HepG2 (cell line): ENCODE measurements at regions not wholly inside any gene's neighbourhood (a gene's known extent, or its start where the extent isn't known, plus 50 kb on each side); places are given as distances from the start of the nearest gene placed in this dataset.

Source experiments
- ATAC-seq: fragments of 200-7000 bp; cut with Tn5 transposase; 3 replicates; pipeline ENCODE4 v1.9.1; 2020; ENCODE audit warnings: mild to moderate bottlenecking, moderate library complexity
- BruUV-seq: library from RNA; stranded (reverse); fragments of 400-500 nt; replicated peaks from 2 replicates; lab custom pipeline; 2021; lab: Mats Ljungman, UMichigan
- CTCF ChIA-PET: fragments of 300-600 bp; formaldehyde crosslinking; extraction: SDS; loops from one replicate; lab custom pipeline; 2021; ENCODE audit warnings: low total read pairs, inconsistent platforms, low intra/inter-chr PET ratio; lab: Yijun Ruan, JAX
- POLR2A ChIA-PET: fragments of 350-600 bp; sonication (Branson Sonifier 250); formaldehyde crosslinking; loops from one replicate; lab custom pipeline; 2020; ENCODE audit warnings: antibody characterized with exemption, inconsistent platforms; lab: Yijun Ruan, JAX
- DNase-seq: peaks from one replicate; pipeline ENCODE4 v3.0.0-alpha.2; 2015; ENCODE audit warnings: low spot score
- FAIRE-seq: peaks from 3 replicates; lab custom pipeline; 2011; peaks lifted over from hg19 to GRCh38; lab: Jason Lieb, UNC
- H2AFZ ChIP-seq: one replicate; pipeline ENCODE4 v1.6.1; 2011; ENCODE audit warnings: low read length, inconsistent platforms
- H3K27ac ChIP-seq: fragments of 300-600 bp; 3 replicates; pipeline ENCODE4 v1.8.0; 2011; ENCODE audit warnings: mixed run types, mild to moderate bottlenecking, mixed read lengths, low read length, inconsistent platforms; ENCODE audit not compliant: insufficient read depth; ENCODE audit errors: extremely low read length
- H3K27me3 ChIP-seq, 2 experiments: fragments of 200-600 bp in 1 of 2; 2 replicates in 1 of 2; 3 replicates in 1 of 2; pipeline versions ENCODE4 v1.6.0 to v1.8.0; 2011; ENCODE audit warnings: low read length in 2 of 2, mild to moderate bottlenecking in 2 of 2, moderate library complexity in 2 of 2, inconsistent platforms in 1 of 2; ENCODE audit not compliant: insufficient read depth in 2 of 2, control insufficient read depth in 1 of 2
- H3K36me3 ChIP-seq, 2 experiments: fragments of 200-600 bp in 1 of 2; replicated peaks in 1 of 2; 2 replicates in 1 of 2; 3 replicates in 1 of 2; pipeline versions ENCODE4 v1.5.1 to v1.8.0; 2011; ENCODE audit warnings: low read length in 2 of 2, inconsistent platforms in 1 of 2; ENCODE audit not compliant: insufficient read depth in 2 of 2, control insufficient read depth in 1 of 2
- H3K4me1 ChIP-seq: 2 replicates; pipeline ENCODE4 v1.5.1; 2012; ENCODE audit warnings: low read length, inconsistent platforms; ENCODE audit not compliant: insufficient read depth
- H3K4me2 ChIP-seq: 2 replicates; pipeline ENCODE4 v1.6.0; 2011; ENCODE audit warnings: low read depth, low read length, inconsistent platforms
- H3K4me3 ChIP-seq, 3 experiments: fragments of 200-600 bp in 1 of 3; sonication (generic), shearing (Covaris generic) in 1 of 3; replicated peaks in 1 of 3; 2 replicates each; pipeline ENCODE4 v1.5.1; 2011 to 2016; ENCODE audit warnings: low read length in 3 of 3, inconsistent platforms in 2 of 3, low read depth in 2 of 3, mild to moderate bottlenecking in 2 of 3, control low read depth in 1 of 3, mixed read lengths in 1 of 3; ENCODE audit not compliant: insufficient read depth in 1 of 3
- H3K79me2 ChIP-seq: one replicate; pipeline ENCODE4 v1.6.1; 2011; ENCODE audit warnings: low read length, inconsistent platforms; ENCODE audit not compliant: insufficient read depth
- H3K9ac ChIP-seq: 2 replicates; pipeline ENCODE4 v1.6.0; 2011; ENCODE audit warnings: mild to moderate bottlenecking, low read depth, low read length, inconsistent platforms; ENCODE audit not compliant: insufficient read depth
- H3K9me3 ChIP-seq: 2 replicates; pipeline ENCODE4 v1.5.1; 2012; ENCODE audit warnings: mild to moderate bottlenecking, low read length
- H4K20me1 ChIP-seq: 2 replicates; pipeline ENCODE4 v1.6.0; 2011; ENCODE audit warnings: inconsistent platforms, mild to moderate bottlenecking, low read length, moderate library complexity; ENCODE audit not compliant: insufficient read depth
- ARNT ChIP-seq: fragments of 450-650 bp; IDR thresholded peaks from 2 replicates; pipeline ENCODE4 v1.6.1; 2017
- CBX2 ChIP-seq, 2 experiments: fragments of 200-600 bp in 1 of 2; sonication (generic); formaldehyde crosslinking in 1 of 2; IDR thresholded peaks; 2 replicates each; pipeline versions ENCODE4 v1.7.0 to v1.8.1; 2018 to 2022; ENCODE audit warnings: low read depth in 2 of 2, low read length in 1 of 2, mild to moderate bottlenecking in 1 of 2, missing genetic modification reagents in 1 of 2
- DPF2 ChIP-seq: sonication (generic); formaldehyde crosslinking; IDR thresholded peaks from 2 replicates; pipeline ENCODE4 v1.4.0; 2020; ENCODE audit warnings: mild to moderate bottlenecking, low read depth, missing genetic modification reagents, borderline replicate concordance
- GPBP1L1 ChIP-seq: sonication (generic); formaldehyde crosslinking; IDR thresholded peaks from 2 replicates; pipeline ENCODE4 v1.5.0; 2020; ENCODE audit warnings: mild to moderate bottlenecking, missing genetic modification reagents
- KAT2B ChIP-seq: fragments of 150-350 bp; IDR thresholded peaks from 2 replicates; pipeline ENCODE4 v1.6.1; 2014; ENCODE audit warnings: low read depth, low read length, borderline replicate concordance
- NFE2L1 ChIP-seq: sonication (generic); formaldehyde crosslinking; IDR thresholded peaks from 2 replicates; pipeline ENCODE4 v1.4.0; 2020; ENCODE audit warnings: missing genetic modification reagents, mild to moderate bottlenecking, borderline replicate concordance
- ZFYVE20 ChIP-seq: sonication (generic); formaldehyde crosslinking; IDR thresholded peaks from 2 replicates; pipeline ENCODE4 v1.8.0; 2023; ENCODE audit warnings: low read depth, mild to moderate bottlenecking, moderate library complexity, missing genetic modification reagents, borderline replicate concordance
- ZNF18 ChIP-seq: sonication (generic); formaldehyde crosslinking; IDR thresholded peaks from 2 replicates; pipeline ENCODE4 v1.8.0; 2022; ENCODE audit warnings: mild to moderate bottlenecking, missing genetic modification reagents; ENCODE audit not compliant: insufficient replicate concordance
- ZNF33B ChIP-seq: sonication (generic); formaldehyde crosslinking; IDR thresholded peaks from 2 replicates; pipeline ENCODE4 v1.5.1; 2020; ENCODE audit warnings: mild to moderate bottlenecking, missing genetic modification reagents
- ZNF605 ChIP-seq: sonication (generic); formaldehyde crosslinking; IDR thresholded peaks from 2 replicates; pipeline ENCODE4 v1.8.0; 2022; ENCODE audit warnings: mild to moderate bottlenecking, missing genetic modification reagents
- ZNF878 ChIP-seq: sonication (generic); formaldehyde crosslinking; IDR thresholded peaks from 2 replicates; pipeline ENCODE4 v1.8.1; 2023; ENCODE audit warnings: mild to moderate bottlenecking, missing genetic modification reagents, moderate library complexity
- WGBS: methylation state at CpG from one replicate; pipeline ENCODE4 v1.1.6; 2017; ENCODE audit warnings: low lambda C conversion rate; 5-methylcytosine and 5-hydroxymethylcytosine counted together
- in situ Hi-C: cut with HindIII; loops from 2 replicates; pipeline ENCODE4 v1.10.0; 2017; ENCODE audit warnings: low pct_unique_long_range_greater_than_20kb; ENCODE audit not compliant: extremely low pct_ligation_motif_present
- intact Hi-C: fragments of 100-400 bp; cut with micrococcal nuclease; formaldehyde crosslinking; loops from one replicate; pipeline ENCODE4 v1.10.0; 2022; ENCODE audit not compliant: unreplicated experiment
- TF ChIP-seq, protein P1 (sequence below): sonication (generic); formaldehyde crosslinking; IDR thresholded peaks from 2 replicates; pipeline ENCODE4 v1.4.0; 2020; ENCODE audit warnings: missing genetic modification reagents, borderline replicate concordance

GRCh38 chr3:18635215-18635614, 210.1 kb upstream of the SATB1 start (continued):
- TF ChIP-seq ARNT (no peak), ZNF605 (no peak)

DNA sequence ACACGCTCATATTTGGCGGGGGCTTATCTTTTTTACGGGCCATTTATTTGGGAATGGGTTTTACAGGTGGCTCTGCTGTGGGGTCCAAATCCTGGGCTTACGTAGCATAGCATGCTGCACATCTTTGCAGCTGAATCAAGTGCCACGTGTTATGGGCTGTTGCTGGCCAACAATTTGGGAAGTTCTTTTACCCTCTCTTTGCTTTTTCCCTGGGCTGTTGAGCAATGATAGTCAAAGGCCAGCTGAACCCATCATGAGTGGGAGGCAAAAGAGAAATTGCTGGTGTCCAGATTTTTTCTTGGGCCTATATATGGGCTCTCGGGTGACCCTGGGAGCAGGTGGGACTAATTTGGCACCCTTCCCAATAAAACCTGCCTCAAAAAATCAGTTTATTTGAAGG, 209.3 kb upstream of the SATB1 start:
- no peak for DNase-seq
- no peaks in the 10 kb centered on the region for H3K79me2 ChIP-seq
- H3K36me3 ChIP-seq, result no peaks in the 10 kb centered on the region
- no peaks in the 10 kb centered on the region; the same call in 1 of the 2 replicates for H3K9me3 ChIP-seq
- H3K9ac ChIP-seq, result no peak overlapping the region
- no peak overlapping the region for H3K27ac ChIP-seq
- TF ChIP-seq ZNF18 (CRISPR knock-in tag) (no peak), KAT2B (no peak), DPF2 (CRISPR knock-in tag) (no peak), NFE2L1 (no peak), ZFYVE20 (CRISPR knock-in tag) (no peak), ZNF878 (CRISPR knock-in tag) (no peak), CBX2 (IDR thresholded peaks at IDR 0.05; ENCODE audit: low read depth, low read length) (no peak), CBX2 (CRISPR knock-in tag; IDR thresholded peaks at IDR 0.05; ENCODE audit: low read depth) (no peak), GPBP1L1 (CRISPR knock-in tag) (no peak), ZNF33B (no peak)
- TF ChIP-seq, protein P1, sequence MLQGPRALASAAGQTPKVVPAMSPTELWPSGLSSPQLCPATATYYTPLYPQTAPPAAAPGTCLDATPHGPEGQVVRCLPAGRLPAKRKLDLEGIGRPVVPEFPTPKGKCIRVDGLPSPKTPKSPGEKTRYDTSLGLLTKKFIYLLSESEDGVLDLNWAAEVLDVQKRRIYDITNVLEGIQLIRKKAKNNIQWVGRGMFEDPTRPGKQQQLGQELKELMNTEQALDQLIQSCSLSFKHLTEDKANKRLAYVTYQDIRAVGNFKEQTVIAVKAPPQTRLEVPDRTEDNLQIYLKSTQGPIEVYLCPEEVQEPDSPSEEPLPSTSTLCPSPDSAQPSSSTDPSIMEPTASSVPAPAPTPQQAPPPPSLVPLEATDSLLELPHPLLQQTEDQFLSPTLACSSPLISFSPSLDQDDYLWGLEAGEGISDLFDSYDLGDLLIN, result no peak
- TF ChIP-seq, all 625 proteins: peak for 0
- H3K4me2 ChIP-seq, result no peak overlapping the region
- no peak for FAIRE-seq
- POLR2A ChIA-PET, result no interaction called here
- 5% methylated on average over 5 of the region's 6 CpGs for WGBS
- no peak overlapping the region for H3K4me3 ChIP-seq
- intact Hi-C loops, result no loop called here
- H2AFZ ChIP-seq, result no peak overlapping the region
- no peaks in the 10 kb centered on the region for H4K20me1 ChIP-seq
- ATAC-seq, result no peak
- H3K4me1 ChIP-seq, result no peaks in the 10 kb centered on the region
- no peaks in the 10 kb centered on the region for H3K27me3 ChIP-seq
- in situ Hi-C loops, result no loop called here
- no TSS peak for BruUV-seq
- CTCF ChIA-PET, result no interaction called here
